ENCODE measurements at regions not wholly inside any gene's neighbourhood (a gene's known extent, or its start where the extent isn't known, plus 50 kb on each side); places are given as distances from the start of the nearest gene placed in this dataset.

DNA sequence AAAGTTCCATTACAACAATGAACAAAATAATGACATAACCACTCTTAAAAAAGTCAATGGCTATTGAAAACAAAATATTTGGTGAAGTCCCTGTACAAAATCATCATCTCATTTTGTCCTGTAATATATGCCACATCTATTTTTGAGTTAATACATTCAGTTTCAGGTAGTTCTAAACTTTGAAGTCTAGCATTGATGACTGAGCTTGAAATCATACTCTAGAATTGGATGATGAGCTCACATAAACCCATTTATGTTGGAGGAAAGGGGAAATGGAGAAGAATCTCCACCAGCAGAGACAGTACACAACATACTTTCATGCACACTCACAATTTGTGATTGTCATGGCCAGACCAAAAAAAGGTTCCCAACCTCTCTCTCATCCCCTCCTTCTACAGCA is 371.1 kb upstream of the NR3C2 start (continued):
- TF ChIP-seq ETV5 (CRISPR knock-in tag; IDR thresholded peaks at IDR 0.05; ENCODE audit: borderline replicate concordance), result no peak
- TF ChIP-seq GATAD1 (CRISPR knock-in tag; IDR thresholded peaks at IDR 0.05), result no peak

DNA sequence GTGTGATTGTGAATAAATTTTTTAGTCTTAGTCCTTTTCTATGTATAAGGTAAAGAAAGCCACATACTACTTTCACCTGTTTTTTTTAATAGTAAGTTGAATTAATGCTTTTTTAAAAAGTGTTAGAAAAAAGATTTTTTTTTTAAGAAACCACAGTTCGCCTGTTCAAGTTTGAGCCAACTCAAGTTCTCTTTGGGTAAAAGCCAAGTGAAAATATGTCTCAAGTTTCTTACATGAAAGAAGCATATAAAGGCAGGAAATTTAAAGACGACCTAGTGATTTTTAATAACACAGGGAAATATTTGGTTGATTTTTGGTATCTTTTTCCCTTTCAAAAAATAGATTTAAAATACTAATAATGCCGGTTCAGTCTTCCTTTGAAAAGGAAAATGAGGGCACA is 369.9 kb upstream of the NR3C2 start:
- ChIA-PET POLR2A (no interaction called here), CTCF (ENCODE audit: low intra/inter-chr PET ratio, low total read pairs) (no interaction called here)
- TF ChIP-seq CCDC6 (CRISPR knock-in tag; IDR thresholded peaks at IDR 0.05), result no peak
- TF ChIP-seq, protein P1, sequence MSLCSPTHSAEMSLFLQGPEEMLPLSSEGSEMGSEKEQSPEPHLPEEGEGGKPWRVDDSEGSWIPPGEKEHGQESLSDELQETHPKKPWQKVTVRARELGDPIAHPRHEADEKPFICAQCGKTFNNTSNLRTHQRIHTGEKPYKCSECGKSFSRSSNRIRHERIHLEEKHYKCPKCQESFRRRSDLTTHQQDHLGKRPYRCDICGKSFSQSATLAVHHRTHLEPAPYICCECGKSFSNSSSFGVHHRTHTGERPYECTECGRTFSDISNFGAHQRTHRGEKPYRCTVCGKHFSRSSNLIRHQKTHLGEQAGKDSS (CRISPR knock-in tag; IDR thresholded peaks at IDR 0.05; ENCODE audit: borderline replicate concordance, low read depth), result no peak
- TF ChIP-seq TRIM24 (CRISPR knock-in tag; IDR thresholded peaks at IDR 0.05), result no peak
- no peak for TF ChIP-seq IRF2 (CRISPR knock-in tag; IDR thresholded peaks at IDR 0.05)
- TF ChIP-seq, protein P2, sequence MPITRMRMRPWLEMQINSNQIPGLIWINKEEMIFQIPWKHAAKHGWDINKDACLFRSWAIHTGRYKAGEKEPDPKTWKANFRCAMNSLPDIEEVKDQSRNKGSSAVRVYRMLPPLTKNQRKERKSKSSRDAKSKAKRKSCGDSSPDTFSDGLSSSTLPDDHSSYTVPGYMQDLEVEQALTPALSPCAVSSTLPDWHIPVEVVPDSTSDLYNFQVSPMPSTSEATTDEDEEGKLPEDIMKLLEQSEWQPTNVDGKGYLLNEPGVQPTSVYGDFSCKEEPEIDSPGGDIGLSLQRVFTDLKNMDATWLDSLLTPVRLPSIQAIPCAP (CRISPR knock-in tag; IDR thresholded peaks at IDR 0.05; ENCODE audit: low read depth), result no peak
- no peak for TF ChIP-seq ZNF879 (CRISPR knock-in tag; IDR thresholded peaks at IDR 0.05)
- no peak for TF ChIP-seq PAWR (CRISPR knock-in tag; IDR thresholded peaks at IDR 0.05; ENCODE audit: borderline replicate concordance)
- Histone ChIP-seq H3K4me3 (replicated peaks in 1 of 3; ENCODE audit: insufficient read depth in 1 of 3, low read depth in 2 of 3, low read length in 3 of 3) (no peak overlapping the region), H4K20me1 (ENCODE audit: insufficient read depth, low read length) (no peaks in the 10 kb centered on the region), H3K4me2 (ENCODE audit: low read depth, low read length) (no peak overlapping the region), H3K79me2 (ENCODE audit: insufficient read depth, low read length) (no peaks in the 10 kb centered on the region), H3K27ac (ENCODE audit: extremely low read length, insufficient read depth, low read length) (no peak overlapping the region), H3K27me3 (ENCODE audit: control insufficient read depth in 1 of 2, insufficient read depth in 2 of 2, low read length in 2 of 2) (no peaks in the 10 kb centered on the region), H3K9me3 (ENCODE audit: low read length) (peaks cover 44% of the 10 kb centered on the region), H3K36me3 (replicated peaks in 1 of 2; ENCODE audit: control insufficient read depth in 1 of 2, insufficient read depth in 2 of 2, low read length in 2 of 2) (no peaks in the 10 kb centered on the region), H3K9ac (ENCODE audit: insufficient read depth, low read depth, low read length) (no peak overlapping the region), H2AFZ (ENCODE audit: low read length) (no peak overlapping the region), H3K4me1 (ENCODE audit: insufficient read depth, low read length) (no peaks in the 10 kb centered on the region)
- no TSS peak for BruUV-seq (replicated peaks)
- no peak for ATAC-seq
- intact Hi-C loops (cut with micrococcal nuclease; ENCODE audit: unreplicated experiment), result no loop called here
- DNase-seq (ENCODE audit: low spot score), result no peak
- FAIRE-seq, result no peak
- in situ Hi-C loops (cut with HindIII; ENCODE audit: extremely low pct_ligation_motif_present, low pct_unique_long_range_greater_than_20kb), result no loop called here
- WGBS (ENCODE audit: low lambda C conversion rate), result under 1% methylated on average over 3 of the region's 3 CpGs

Data from HepG2 (cell line).